Fibroblast of peridontal ligament (primary cell): ENCODE measurements at regions not wholly inside any gene's neighbourhood (a gene's known extent, or its start where the extent isn't known, plus 50 kb on each side); places are given as distances from the start of the nearest gene placed in this dataset.
A peak's percentile ranks its signal among the peaks of the same experiment; 100 is the strongest.
"Not testable (repeated sequence)": the region's sequence is repeated elsewhere in the genome, so short reads cannot be mapped to it uniquely, and the experiment has no call there.

Source experiments
- DNase-seq: peaks from one replicate; pipeline ENCODE4 v3.0.0-alpha.2; 2010; ENCODE audit errors: extremely low read depth

GRCh38 chr5:66234241-66234640, 90.1 kb downstream of the SREK1 start:
- DNase-seq, result no peak

DNA sequence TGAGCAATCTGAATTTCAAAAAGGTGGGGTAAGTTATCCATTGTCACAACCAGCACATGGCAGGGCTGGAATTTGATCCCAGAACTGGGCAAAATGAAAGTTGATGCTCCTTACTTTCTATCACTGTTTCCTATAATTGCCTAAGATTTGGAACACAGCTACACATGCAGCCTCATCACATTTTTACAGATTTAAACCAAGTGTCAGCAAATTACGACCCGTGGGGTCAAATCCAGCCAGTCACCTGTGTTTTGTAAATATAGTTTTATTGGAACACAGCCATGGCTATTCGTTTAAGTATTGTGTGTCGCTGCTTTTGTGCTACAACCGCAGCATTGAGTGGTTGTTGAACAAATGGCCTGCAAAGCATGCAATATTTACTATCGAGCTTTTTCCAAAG, 94.3 kb downstream of the SREK1 start:
- DNase-seq, result no peak

GRCh38 chr5:66239034-66239433, 94.9 kb downstream of the SREK1 start:
- DNase-seq, result peak; percentile 10

- DNase-seq, result no peak
These were observed 97.2 kb downstream of the SREK1 start for GRCh38 chr5:66241136-66241825.

DNA sequence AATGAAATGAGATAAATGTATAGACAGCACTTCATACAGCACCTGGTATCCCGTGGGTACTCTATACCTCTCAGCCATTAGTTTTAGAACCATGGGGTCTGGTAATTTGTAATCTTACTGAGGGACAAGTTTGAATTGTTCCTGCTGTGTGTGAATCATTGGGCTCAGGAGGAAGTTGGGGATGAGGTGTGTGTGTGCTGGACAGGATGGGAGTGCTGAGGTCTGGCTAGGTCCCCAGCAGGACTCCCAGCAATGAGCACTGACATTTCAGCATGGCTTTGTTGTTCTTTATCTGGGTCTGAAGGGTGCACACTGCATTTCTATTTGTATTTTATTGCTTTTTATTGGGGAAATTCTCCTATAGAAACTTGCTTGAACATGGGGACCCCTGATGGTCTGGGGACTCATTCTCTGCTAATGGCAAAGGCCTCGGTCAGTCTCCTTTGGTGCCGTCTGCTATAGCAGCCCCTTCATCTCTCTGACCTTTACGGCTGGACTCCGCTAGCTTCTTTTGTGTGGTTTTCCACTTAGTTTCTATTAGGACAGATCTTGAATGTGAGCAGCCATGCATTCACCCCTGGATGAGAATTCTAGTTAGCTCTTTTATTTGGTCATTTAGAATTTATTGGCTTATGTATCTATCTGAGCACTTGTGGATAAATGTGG, 98.1 kb downstream of the SREK1 start:
- no peak for DNase-seq

- DNase-seq, result peak; percentile 79
These were observed 102.5 kb downstream of the SREK1 start for GRCh38 chr5:66246608-66247007.

DNA sequence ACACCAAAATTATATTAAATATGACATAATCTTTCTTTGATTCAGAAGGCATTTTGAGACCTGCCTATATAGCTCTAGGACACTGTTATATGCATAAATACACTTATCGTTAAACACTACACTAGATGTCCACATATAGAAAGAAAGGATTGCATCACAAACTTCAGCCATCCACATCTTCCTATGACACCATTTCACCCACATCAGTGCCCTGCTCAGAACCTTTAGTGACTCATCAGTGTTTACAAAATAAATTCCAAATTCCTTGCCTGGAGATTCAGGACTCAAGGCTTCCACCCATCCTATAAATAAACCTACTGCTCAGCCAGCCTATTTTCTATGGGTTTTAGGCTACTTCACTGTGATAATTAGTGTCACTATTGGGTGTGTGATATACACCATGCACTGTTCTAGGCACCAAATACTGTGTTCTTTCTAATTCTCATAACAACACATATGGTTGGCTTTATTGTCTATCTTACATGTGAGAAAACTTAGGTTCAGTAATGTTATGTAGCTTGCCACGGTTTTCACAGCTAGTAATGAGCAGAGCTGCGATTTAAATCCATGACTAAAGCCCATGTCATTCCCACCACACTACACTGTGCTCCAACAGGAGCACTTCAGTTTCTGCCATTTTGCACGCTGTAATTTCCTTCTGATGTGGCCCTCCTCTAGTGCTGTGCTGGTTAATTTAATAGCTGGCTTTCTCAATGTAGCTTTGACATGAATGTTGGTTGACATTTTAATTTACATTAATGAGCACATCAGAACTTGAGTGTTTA, 103.3 kb downstream of the SREK1 start:
- peak; percentile 87 for DNase-seq

- no peak for DNase-seq
These were observed 104.8 kb downstream of the SREK1 start for GRCh38 chr5:66248874-66249273.

DNA sequence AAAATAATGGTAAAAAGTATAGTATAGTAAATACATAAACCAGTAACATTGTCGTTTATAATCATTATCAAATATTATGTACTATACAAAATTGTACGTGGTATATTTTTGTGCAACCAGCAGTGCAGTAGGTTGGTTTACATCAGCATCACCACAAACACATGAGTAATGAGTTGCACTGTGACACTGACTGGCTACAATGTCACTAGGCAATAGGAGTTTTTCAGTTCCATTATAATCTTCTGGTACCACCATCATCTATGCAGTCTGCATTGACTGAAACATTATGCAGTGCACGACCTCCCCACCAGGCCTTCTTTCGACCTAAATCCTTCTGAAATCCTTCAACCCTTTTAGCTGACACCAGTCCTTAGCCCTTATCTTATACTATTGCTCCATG, 105.8 kb downstream of the SREK1 start:
- DNase-seq, result no peak

GRCh38 chr5:66252849-66253248, 108.7 kb downstream of the SREK1 start:
- DNase-seq, result no peak

GRCh38 chr5:66255714-66256113, 111.6 kb downstream of the SREK1 start:
- DNase-seq, result no peak

GRCh38 chr5:66273121-66273520, 129.0 kb downstream of the SREK1 start:
- no peak for DNase-seq

- no peak for DNase-seq
These were observed 132.9 kb downstream of the SREK1 start for GRCh38 chr5:66276986-66277385.

- no peak for DNase-seq
These were observed 133.9 kb downstream of the SREK1 start for GRCh38 chr5:66277981-66278380.

GRCh38 chr5:66281294-66281693, 137.2 kb downstream of the SREK1 start:
- no peak for DNase-seq

GRCh38 chr5:66284588-66285342, 140.7 kb downstream of the SREK1 start:
- no peak for DNase-seq

DNA sequence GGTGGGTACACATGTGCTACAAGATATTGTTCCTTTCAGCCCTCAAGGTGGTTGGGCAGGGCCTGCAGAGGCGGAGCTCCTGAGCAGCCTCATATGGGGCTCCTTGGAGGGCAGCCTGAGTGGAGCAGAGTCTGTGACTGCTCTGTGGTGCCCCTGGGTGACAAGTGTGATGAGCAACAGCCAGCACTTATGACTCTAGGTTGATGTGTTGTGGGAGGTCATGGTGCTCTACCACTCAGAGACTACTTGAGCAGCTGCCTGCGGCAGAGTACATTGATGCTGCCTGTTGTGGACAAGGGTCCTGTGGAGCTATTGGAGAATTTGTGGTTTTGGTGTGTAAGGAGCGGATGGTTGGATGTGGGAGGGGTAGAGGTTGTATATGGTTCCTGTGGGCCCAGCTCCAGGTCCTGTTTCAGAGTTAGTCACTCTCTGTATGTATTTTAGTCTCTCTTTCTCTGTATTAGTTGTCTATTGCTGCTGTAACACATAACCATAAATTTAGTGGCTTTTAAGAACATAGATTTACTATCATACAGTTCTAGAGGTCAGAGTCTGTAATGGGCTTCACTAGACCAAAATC, 141.3 kb downstream of the SREK1 start:
- no peak for DNase-seq

DNA sequence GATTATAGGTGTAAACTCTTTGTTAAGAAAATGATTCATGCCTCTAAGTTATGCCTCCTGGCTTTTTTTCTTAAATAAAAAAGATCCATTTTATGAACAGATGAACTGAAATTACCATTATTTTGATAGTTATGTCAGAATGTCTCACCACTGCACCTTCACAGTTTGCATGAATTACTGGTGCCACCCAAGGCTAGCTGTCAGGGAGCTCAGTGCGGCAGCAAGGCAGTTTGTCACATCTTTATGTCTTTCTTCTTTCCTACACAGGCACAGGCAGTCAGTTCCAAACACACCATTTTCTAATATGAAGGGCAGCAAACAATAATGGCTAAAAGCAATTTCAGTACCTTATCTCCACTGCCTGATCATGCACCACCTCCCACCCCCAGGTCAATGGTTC, 147.7 kb downstream of the SREK1 start:
- no peak for DNase-seq

DNA sequence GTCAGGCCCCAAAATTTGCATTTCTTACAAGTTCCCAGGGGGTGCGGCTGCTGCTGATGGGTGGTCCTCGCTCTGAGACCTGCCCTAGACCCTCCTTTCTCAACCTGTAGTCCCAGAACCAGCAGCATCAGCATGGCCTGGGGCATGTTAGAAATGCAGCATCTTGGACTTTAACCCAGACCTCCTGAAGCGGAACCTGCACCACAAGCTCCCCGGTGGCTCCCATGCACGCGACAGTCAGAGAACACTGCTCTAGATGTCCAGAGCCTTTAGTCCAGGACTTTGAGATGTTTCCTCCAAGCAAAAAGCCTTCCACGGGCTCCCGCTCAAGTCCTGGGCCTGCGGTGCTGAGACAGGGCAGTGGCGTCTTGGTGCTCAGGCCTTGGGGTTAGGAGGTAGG, 149.8 kb downstream of the SREK1 start:
- DNase-seq, result not testable (repeated sequence)

GRCh38 chr5:66299463-66299862, 155.4 kb downstream of the SREK1 start:
- no peak for DNase-seq

DNA sequence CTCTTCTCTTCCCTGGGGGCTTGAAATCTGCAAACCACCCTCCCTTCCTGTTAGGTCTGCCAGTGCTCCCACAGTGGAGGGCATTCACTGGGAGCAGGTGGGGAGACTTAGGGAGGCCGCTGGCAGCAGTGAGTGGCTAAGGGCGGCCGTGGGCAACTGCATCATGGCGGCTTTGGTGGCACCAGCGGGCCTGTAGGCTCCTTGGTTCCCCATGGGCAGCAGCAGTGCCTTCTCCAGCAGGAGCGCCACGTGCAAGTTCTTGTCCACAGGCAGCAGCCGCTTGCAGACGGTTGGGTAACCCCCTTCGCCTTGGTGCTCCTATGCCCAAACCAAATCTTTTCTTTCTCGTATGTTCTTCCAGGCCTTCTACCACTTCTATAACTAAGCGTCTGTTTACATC, 158.2 kb downstream of the SREK1 start:
- no peak for DNase-seq
